ENCODE measurements at regions not wholly inside any gene's neighbourhood (a gene's known extent, or its start where the extent isn't known, plus 50 kb on each side); places are given as distances from the start of the nearest gene placed in this dataset.

DNA sequence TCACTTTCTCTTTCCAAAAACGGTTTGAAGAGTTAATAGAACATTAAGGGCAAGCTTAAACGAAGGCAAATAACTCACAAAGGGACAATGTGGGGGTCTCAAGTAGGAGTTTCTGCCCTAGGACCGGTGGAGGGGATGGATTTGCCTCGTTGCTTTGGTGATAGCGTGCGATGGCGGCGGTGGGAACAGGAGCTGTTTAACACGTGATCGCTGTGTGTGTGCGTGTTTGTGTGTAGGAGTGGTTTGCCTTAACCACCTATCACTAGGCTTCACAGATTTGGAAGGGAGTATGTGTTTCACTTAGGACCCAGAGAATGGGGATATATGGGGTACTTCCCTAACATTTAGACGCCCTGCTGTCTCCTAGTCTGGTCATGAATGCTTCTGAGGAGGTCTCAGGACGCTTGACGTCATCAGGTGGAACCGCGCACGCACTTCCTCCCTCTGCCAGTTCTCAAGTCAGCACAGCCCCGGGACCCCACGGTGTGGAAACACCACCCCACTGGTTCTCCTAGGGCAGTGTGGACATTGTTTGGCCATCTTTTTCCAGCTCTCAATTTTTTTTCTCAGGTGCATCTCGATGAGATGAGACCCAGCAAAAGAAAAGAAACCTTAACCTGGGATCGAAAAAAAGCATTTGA, 231.2 kb downstream of the ATP23 start:
- TF ChIP-seq, protein P1, sequence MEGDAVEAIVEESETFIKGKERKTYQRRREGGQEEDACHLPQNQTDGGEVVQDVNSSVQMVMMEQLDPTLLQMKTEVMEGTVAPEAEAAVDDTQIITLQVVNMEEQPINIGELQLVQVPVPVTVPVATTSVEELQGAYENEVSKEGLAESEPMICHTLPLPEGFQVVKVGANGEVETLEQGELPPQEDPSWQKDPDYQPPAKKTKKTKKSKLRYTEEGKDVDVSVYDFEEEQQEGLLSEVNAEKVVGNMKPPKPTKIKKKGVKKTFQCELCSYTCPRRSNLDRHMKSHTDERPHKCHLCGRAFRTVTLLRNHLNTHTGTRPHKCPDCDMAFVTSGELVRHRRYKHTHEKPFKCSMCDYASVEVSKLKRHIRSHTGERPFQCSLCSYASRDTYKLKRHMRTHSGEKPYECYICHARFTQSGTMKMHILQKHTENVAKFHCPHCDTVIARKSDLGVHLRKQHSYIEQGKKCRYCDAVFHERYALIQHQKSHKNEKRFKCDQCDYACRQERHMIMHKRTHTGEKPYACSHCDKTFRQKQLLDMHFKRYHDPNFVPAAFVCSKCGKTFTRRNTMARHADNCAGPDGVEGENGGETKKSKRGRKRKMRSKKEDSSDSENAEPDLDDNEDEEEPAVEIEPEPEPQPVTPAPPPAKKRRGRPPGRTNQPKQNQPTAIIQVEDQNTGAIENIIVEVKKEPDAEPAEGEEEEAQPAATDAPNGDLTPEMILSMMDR (conservative IDR thresholded peaks at IDR 0.05): no peak
- TF ChIP-seq ZFX (IDR thresholded peaks at IDR 0.05): no peak

All from C4-2B (cell line).